ENCODE measurements at regions not wholly inside any gene's neighbourhood (a gene's known extent, or its start where the extent isn't known, plus 50 kb on each side); places are given as distances from the start of the nearest gene placed in this dataset.

DNA sequence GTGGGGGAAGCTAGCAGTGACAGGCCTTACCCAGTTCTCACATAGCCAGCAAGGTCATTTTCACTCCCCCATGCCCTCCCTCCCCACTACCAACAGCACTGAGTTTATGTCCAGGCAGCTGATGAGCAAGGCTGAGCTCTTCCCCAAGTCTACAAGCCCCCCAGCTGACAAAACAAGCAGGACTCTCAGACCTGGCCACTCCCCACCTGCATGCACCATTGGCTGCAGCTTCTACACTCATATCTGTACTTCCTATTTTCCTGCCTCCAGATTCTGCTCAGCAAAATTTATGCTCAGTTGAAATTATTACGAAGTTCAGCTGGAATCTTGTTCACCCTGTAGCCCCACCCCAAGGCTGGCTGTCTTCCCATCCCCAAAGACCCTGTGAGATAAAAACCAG is 339.3 kb downstream of the ARL6IP6 start:
- Mint-ChIP-seq H3K27me3 (no peaks in the 10 kb centered on the region), H3K27ac (no peak overlapping the region), H3K4me1 (no peaks in the 10 kb centered on the region), H3K4me3 (no peak overlapping the region), H3K36me3 (no peaks in the 10 kb centered on the region), H3K9me3 (no peaks in the 10 kb centered on the region)
- POLR2A ChIA-PET = no interaction called here
- no peak for DNase-seq
- 67% methylated on average over 1 of the region's 1 CpG for WGBS (ENCODE audit: insufficient coverage)
- Histone ChIP-seq H3K27me3 (replicated peaks in 1 of 2; ENCODE audit: control insufficient read depth in 2 of 2, extremely low read depth in 1 of 2, insufficient read depth in 2 of 2, low read length in 1 of 2) (no peaks in the 10 kb centered on the region), H3K36me3 (ENCODE audit: control insufficient read depth in 2 of 2, extremely low read depth in 1 of 2, insufficient read depth in 1 of 2, low read length in 1 of 2) (no peaks in the 10 kb centered on the region), H3K27ac (ENCODE audit: low read length) (no peak overlapping the region), H3K9me3 (no peaks in the 10 kb centered on the region), H3K4me1 (ENCODE audit: control insufficient read depth in 1 of 2, extremely low read depth in 1 of 2, insufficient read depth in 2 of 2, low read length in 2 of 2) (no peaks in the 10 kb centered on the region), H3K4me3 (ENCODE audit: control insufficient read depth in 1 of 2, extremely low read depth in 1 of 2, low read length in 1 of 2) (no peak overlapping the region)
- ATAC-seq (replicated peaks in 1 of 4) = no peak
- CTCF ChIA-PET = interaction anchor here in 1 of 2 donors (0.5 kb wide), 1 partner anchor 88 kb away, joined by 4 read pairs; no protein-coding TSS in a partner anchor

DNA sequence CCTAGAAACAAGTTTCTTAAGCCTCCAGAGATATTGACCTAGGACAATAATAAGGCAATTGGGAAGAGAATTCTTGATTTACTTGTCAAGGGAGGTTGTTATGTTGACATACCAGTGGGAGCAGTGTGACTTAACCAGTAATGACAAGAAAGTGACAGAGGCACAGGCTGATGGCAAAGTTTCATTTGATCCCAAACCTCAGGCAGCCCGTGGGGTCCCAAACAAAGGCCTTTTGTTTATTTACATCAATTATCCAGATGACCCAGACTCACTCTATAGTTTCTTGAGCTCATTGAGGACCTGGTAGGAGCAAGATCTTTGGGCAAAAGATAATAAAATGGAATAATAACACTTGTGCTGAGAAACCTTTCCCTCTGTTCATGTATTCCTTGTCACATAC is 336.8 kb downstream of the ARL6IP6 start:
- H3K27me3 Mint-ChIP-seq = no peaks in the 10 kb centered on the region
- no peaks in the 10 kb centered on the region for H3K4me1 ChIP-seq (ENCODE audit: control insufficient read depth in 1 of 2, extremely low read depth in 1 of 2, insufficient read depth in 2 of 2, low read length in 2 of 2)
- H3K27ac Mint-ChIP-seq = no peak overlapping the region
- H3K4me3 ChIP-seq (ENCODE audit: control insufficient read depth in 1 of 2, extremely low read depth in 1 of 2, low read length in 1 of 2) = no peak overlapping the region
- no peaks in the 10 kb centered on the region for H3K9me3 ChIP-seq
- H3K27me3 ChIP-seq (replicated peaks in 1 of 2; ENCODE audit: control insufficient read depth in 2 of 2, extremely low read depth in 1 of 2, insufficient read depth in 2 of 2, low read length in 1 of 2) = no peaks in the 10 kb centered on the region
- no CpG with 5 or more reads among the region's 1 CpG for WGBS (ENCODE audit: insufficient coverage)
- no peak for ATAC-seq (replicated peaks in 1 of 4)
- H3K27ac ChIP-seq (ENCODE audit: low read length) = no peak overlapping the region
- H3K4me3 Mint-ChIP-seq = no peak overlapping the region
- no peak for DNase-seq
- no peaks in the 10 kb centered on the region for H3K36me3 Mint-ChIP-seq
- no peaks in the 10 kb centered on the region for H3K4me1 Mint-ChIP-seq
- no peaks in the 10 kb centered on the region for H3K9me3 Mint-ChIP-seq
- ChIA-PET POLR2A (interaction anchor here in 1 of 2 donors (0.5 kb wide), 1 partner anchor 264 kb away, joined by 3 read pairs; no protein-coding TSS in a partner anchor), CTCF (no interaction called here)
- no peaks in the 10 kb centered on the region for H3K36me3 ChIP-seq (ENCODE audit: control insufficient read depth in 2 of 2, extremely low read depth in 1 of 2, insufficient read depth in 1 of 2, low read length in 1 of 2)

DNA sequence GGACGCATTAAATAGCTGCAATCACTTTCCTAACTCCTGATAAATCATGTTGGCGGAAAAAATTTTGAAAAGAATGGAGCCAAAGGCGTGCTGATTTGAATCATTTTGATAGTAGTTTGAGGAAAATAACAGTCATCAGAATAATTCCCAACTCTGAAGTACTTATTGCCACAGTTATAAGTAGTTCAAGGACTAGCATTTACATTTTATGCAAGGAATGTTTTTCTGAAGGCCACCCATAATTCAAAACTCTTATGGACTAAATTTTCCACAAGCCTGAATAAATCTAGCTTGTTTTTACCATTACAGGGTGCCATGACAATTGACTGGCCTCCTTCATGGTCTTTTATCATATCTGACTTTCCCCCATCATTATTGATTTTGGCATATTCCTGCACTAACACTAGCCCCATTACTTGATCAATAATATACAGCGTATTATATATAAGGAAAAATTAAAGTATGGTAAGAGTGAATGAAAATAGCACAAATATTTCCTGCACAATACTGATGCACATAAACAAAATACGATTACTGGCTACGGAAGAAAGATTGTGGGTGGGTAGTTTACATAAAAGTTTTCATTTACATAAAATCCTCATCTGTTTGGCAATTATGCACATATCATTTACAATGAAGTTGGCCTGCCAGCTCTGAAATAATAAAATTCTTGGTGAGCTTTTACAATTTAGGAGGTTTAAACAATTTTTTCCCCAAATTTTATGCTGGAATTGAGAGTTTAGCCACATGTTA is 334.6 kb downstream of the ARL6IP6 start:
- Histone ChIP-seq H3K9me3 (no peaks in the 10 kb centered on the region), H3K4me3 (ENCODE audit: control insufficient read depth in 1 of 2, extremely low read depth in 1 of 2, low read length in 1 of 2) (no peak overlapping the region), H3K27ac (ENCODE audit: low read length) (no peak overlapping the region), H3K4me1 (ENCODE audit: control insufficient read depth in 1 of 2, extremely low read depth in 1 of 2, insufficient read depth in 2 of 2, low read length in 2 of 2) (no peaks in the 10 kb centered on the region), H3K36me3 (ENCODE audit: control insufficient read depth in 2 of 2, extremely low read depth in 1 of 2, insufficient read depth in 1 of 2, low read length in 1 of 2) (no peaks in the 10 kb centered on the region), H3K27me3 (replicated peaks in 1 of 2; ENCODE audit: control insufficient read depth in 2 of 2, extremely low read depth in 1 of 2, insufficient read depth in 2 of 2, low read length in 1 of 2) (no peaks in the 10 kb centered on the region)
- H3K27ac Mint-ChIP-seq = no peak overlapping the region
- no peaks in the 10 kb centered on the region for H3K36me3 Mint-ChIP-seq
- H3K4me1 Mint-ChIP-seq = no peaks in the 10 kb centered on the region
- H3K9me3 Mint-ChIP-seq = no peaks in the 10 kb centered on the region
- no CpG with 5 or more reads among the region's 6 CpGs for whole genome bisulfite sequencing (ENCODE audit: insufficient coverage)
- H3K4me3 Mint-ChIP-seq = no peak overlapping the region
- DNase-seq = no peak
- ChIA-PET CTCF (no interaction called here), POLR2A (no interaction called here)
- no peaks in the 10 kb centered on the region for H3K27me3 Mint-ChIP-seq
- no peak for ATAC-seq (replicated peaks in 1 of 4)

DNA sequence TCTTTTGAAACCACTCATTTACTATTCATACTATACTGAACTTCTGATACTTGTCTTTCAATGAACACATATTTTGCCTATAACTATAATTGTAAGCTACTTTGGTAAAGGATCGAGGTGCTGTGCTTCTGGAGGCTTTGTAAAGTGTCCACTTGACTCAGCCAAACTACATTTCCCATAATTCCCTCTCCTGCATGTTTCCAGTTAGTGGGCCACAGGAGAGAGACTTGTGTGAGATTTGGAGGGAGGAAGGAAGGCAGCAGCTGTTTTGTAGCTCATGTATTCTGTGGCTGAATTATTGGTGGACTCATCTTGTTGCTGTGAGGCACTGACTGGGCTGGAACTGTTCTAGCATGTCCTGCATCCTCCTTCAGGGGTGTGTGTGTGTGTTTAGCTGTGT is 328.8 kb downstream of the ARL6IP6 start:
- Histone ChIP-seq H3K27me3 (replicated peaks in 1 of 2; ENCODE audit: control insufficient read depth in 2 of 2, extremely low read depth in 1 of 2, insufficient read depth in 2 of 2, low read length in 1 of 2) (no peaks in the 10 kb centered on the region), H3K4me3 (ENCODE audit: control insufficient read depth in 1 of 2, extremely low read depth in 1 of 2, low read length in 1 of 2) (no peak overlapping the region), H3K4me1 (ENCODE audit: control insufficient read depth in 1 of 2, extremely low read depth in 1 of 2, insufficient read depth in 2 of 2, low read length in 2 of 2) (no peaks in the 10 kb centered on the region), H3K9me3 (no peaks in the 10 kb centered on the region), H3K27ac (ENCODE audit: low read length) (no peak overlapping the region), H3K36me3 (ENCODE audit: control insufficient read depth in 2 of 2, extremely low read depth in 1 of 2, insufficient read depth in 1 of 2, low read length in 1 of 2) (no peaks in the 10 kb centered on the region)
- H3K27me3 Mint-ChIP-seq = no peaks in the 10 kb centered on the region
- ChIA-PET POLR2A (no interaction called here), CTCF (no interaction called here)
- no peaks in the 10 kb centered on the region for H3K36me3 Mint-ChIP-seq
- no peak for DNase-seq
- WGBS (ENCODE audit: insufficient coverage) = no CpG with 5 or more reads among the region's 1 CpG
- no peak overlapping the region for H3K4me3 Mint-ChIP-seq
- H3K27ac Mint-ChIP-seq = no peak overlapping the region
- H3K4me1 Mint-ChIP-seq = no peaks in the 10 kb centered on the region
- no peak for ATAC-seq (replicated peaks in 1 of 4)
- H3K9me3 Mint-ChIP-seq = no peaks in the 10 kb centered on the region

DNA sequence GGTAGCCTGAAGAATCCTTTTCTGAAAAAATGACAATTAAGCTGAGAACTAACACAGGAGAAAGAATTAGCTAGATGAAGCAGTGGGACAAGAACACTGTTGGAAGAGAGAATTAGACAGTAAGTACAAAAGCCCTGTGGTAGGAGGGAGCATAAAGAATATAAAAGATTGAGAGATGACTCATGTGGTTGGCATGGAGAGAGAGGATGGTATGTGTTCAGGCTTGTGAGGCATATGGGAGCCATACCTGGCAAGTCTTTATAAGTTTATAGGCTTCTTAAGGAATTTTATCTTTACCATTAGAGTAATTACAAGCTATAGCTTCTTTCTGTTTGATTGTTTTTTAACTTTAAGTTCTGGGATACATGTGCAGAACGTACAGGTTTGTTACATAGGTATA is 325.0 kb downstream of the ARL6IP6 start:
- Histone ChIP-seq H3K9me3 (no peaks in the 10 kb centered on the region), H3K4me3 (ENCODE audit: control insufficient read depth in 1 of 2, extremely low read depth in 1 of 2, low read length in 1 of 2) (no peak overlapping the region), H3K4me1 (ENCODE audit: control insufficient read depth in 1 of 2, extremely low read depth in 1 of 2, insufficient read depth in 2 of 2, low read length in 2 of 2) (no peaks in the 10 kb centered on the region), H3K27me3 (replicated peaks in 1 of 2; ENCODE audit: control insufficient read depth in 2 of 2, extremely low read depth in 1 of 2, insufficient read depth in 2 of 2, low read length in 1 of 2) (no peaks in the 10 kb centered on the region), H3K36me3 (ENCODE audit: control insufficient read depth in 2 of 2, extremely low read depth in 1 of 2, insufficient read depth in 1 of 2, low read length in 1 of 2) (no peaks in the 10 kb centered on the region), H3K27ac (ENCODE audit: low read length) (no peak overlapping the region)
- no peaks in the 10 kb centered on the region for H3K4me1 Mint-ChIP-seq
- H3K9me3 Mint-ChIP-seq = peaks cover 0 to 7% (median 3%) of the 10 kb centered on the region in 3 donors
- H3K27me3 Mint-ChIP-seq = no peaks in the 10 kb centered on the region
- ChIA-PET CTCF (interaction anchor here in 1 of 2 donors (0.6 kb wide), 1 partner anchor 1931 kb away, joined by 3 read pairs; no protein-coding TSS in a partner anchor), POLR2A (no interaction called here)
- H3K36me3 Mint-ChIP-seq = no peaks in the 10 kb centered on the region
- no CpG with 5 or more reads among the region's 1 CpG for WGBS (ENCODE audit: insufficient coverage)
- DNase-seq (no peak), ATAC-seq (replicated peaks in 1 of 4) (no peak)
- no peak overlapping the region for H3K4me3 Mint-ChIP-seq
- H3K27ac Mint-ChIP-seq = no peak overlapping the region

DNA sequence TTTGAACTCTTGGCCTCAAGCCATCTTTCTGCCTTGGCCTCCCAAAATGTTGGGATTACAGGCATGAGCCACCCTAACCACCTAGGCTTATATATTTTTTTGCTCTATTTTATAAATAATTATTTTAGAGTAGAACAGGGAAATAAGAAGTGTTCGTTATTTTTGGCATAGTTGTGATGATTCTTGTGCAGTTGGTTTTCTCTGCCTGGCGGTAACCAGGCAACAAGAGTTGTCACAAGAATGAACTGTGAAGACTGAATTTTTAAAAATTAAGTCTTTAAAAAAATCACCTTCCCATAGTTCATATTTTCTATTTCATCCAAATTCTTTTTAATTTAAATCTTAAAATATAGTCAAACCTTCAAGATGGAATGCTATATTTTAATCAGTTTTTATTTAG is 310.2 kb downstream of the ARL6IP6 start:
- Mint-ChIP-seq H3K36me3 (no peaks in the 10 kb centered on the region), H3K4me1 (no peaks in the 10 kb centered on the region), H3K27me3 (no peaks in the 10 kb centered on the region), H3K9me3 (peaks cover 0 to 7% (median 3%) of the 10 kb centered on the region in 3 donors), H3K27ac (no peak overlapping the region), H3K4me3 (no peak overlapping the region)
- no peaks in the 10 kb centered on the region for H3K4me1 ChIP-seq (ENCODE audit: control insufficient read depth in 1 of 2, extremely low read depth in 1 of 2, insufficient read depth in 2 of 2, low read length in 2 of 2)
- WGBS (ENCODE audit: insufficient coverage) = no CpG with 5 or more reads among the region's 2 CpGs
- no peak overlapping the region for H3K4me3 ChIP-seq (ENCODE audit: control insufficient read depth in 1 of 2, extremely low read depth in 1 of 2, low read length in 1 of 2)
- H3K27ac ChIP-seq (ENCODE audit: low read length) = no peak overlapping the region
- H3K27me3 ChIP-seq (replicated peaks in 1 of 2; ENCODE audit: control insufficient read depth in 2 of 2, extremely low read depth in 1 of 2, insufficient read depth in 2 of 2, low read length in 1 of 2) = no peaks in the 10 kb centered on the region
- ATAC-seq (replicated peaks in 1 of 4) = no peak
- DNase-seq = no peak
- H3K36me3 ChIP-seq (ENCODE audit: control insufficient read depth in 2 of 2, extremely low read depth in 1 of 2, insufficient read depth in 1 of 2, low read length in 1 of 2) = no peaks in the 10 kb centered on the region
- H3K9me3 ChIP-seq = no peaks in the 10 kb centered on the region
- POLR2A ChIA-PET = no interaction called here
- CTCF ChIA-PET = no interaction called here

DNA sequence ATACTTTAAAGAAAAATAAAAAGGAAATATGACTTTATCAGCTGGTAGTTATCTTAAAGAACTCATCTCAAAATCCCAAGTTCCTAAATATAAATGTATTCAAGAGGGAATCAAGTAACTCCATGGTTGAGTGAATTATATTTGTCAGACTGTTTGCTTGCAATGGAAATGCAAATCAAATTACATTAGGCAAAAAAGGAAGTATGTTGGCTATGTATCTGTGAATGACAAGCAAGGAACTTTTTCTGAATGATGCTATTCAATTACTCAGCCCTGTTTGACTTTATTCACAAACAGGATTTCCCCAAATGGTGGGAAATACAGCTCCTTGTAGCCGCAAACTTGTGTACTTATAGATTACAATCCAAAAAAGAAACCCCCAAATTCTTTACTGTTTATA is 309.1 kb downstream of the ARL6IP6 start:
- Histone ChIP-seq H3K27me3 (replicated peaks in 1 of 2; ENCODE audit: control insufficient read depth in 2 of 2, extremely low read depth in 1 of 2, insufficient read depth in 2 of 2, low read length in 1 of 2) (no peaks in the 10 kb centered on the region), H3K4me3 (ENCODE audit: control insufficient read depth in 1 of 2, extremely low read depth in 1 of 2, low read length in 1 of 2) (no peak overlapping the region), H3K36me3 (ENCODE audit: control insufficient read depth in 2 of 2, extremely low read depth in 1 of 2, insufficient read depth in 1 of 2, low read length in 1 of 2) (no peaks in the 10 kb centered on the region), H3K4me1 (ENCODE audit: control insufficient read depth in 1 of 2, extremely low read depth in 1 of 2, insufficient read depth in 2 of 2, low read length in 2 of 2) (no peaks in the 10 kb centered on the region), H3K9me3 (no peaks in the 10 kb centered on the region), H3K27ac (ENCODE audit: low read length) (no peak overlapping the region)
- CTCF ChIA-PET = no interaction called here
- DNase-seq (no peak), ATAC-seq (replicated peaks in 1 of 4) (no peak)
- no peaks in the 10 kb centered on the region for H3K36me3 Mint-ChIP-seq
- peaks cover 0 to 7% (median 3%) of the 10 kb centered on the region in 3 donors for H3K9me3 Mint-ChIP-seq
- H3K4me1 Mint-ChIP-seq = no peaks in the 10 kb centered on the region
- POLR2A ChIA-PET = no interaction called here
- no peak overlapping the region for H3K27ac Mint-ChIP-seq
- no CpG with 5 or more reads among the region's 1 CpG for WGBS (ENCODE audit: insufficient coverage)
- H3K4me3 Mint-ChIP-seq = no peak overlapping the region
- no peaks in the 10 kb centered on the region for H3K27me3 Mint-ChIP-seq
